OCI-LY1 (cell line): ENCODE measurements at regions not wholly inside any gene's neighbourhood (a gene's known extent, or its start where the extent isn't known, plus 50 kb on each side); places are given as distances from the start of the nearest gene placed in this dataset.

ENCODE experiments used
- H2AFZ ChIP-seq: fragments of 200-600 bp; sonication (generic), shearing (Covaris generic); 2 replicates; pipeline ENCODE4 v1.6.0; 2014; ENCODE audit warnings: antibody characterized with exemption, mild to moderate bottlenecking, low read length
- H3F3A ChIP-seq: fragments of 200-600 bp; sonication (generic), shearing (Covaris generic); 2 replicates; pipeline ENCODE4 v1.6.0; 2014; ENCODE audit warnings: mild to moderate bottlenecking, antibody characterized with exemption, low read length, moderate library complexity; ENCODE audit not compliant: insufficient read depth
- H3K27ac ChIP-seq: fragments of 200-600 bp; sonication (generic); 2 replicates; pipeline ENCODE4 v1.5.1; 2014; ENCODE audit warnings: low read length, mixed run types, mild to moderate bottlenecking, low read depth; ENCODE audit not compliant: poor library complexity, severe bottlenecking
- H3K27me3 ChIP-seq: fragments of 200-600 bp; sonication (generic); 2 replicates; pipeline ENCODE4 v1.6.0; 2014; ENCODE audit warnings: antibody characterized with exemption, mild to moderate bottlenecking, low read length, moderate library complexity; ENCODE audit not compliant: insufficient read depth
- H3K36me3 ChIP-seq: fragments of 200-600 bp; sonication (generic); 2 replicates; pipeline ENCODE4 v1.6.1; 2014; ENCODE audit warnings: mild to moderate bottlenecking, antibody characterized with exemption, low read length, moderate library complexity, mixed read lengths; ENCODE audit not compliant: insufficient read depth
- H3K4me1 ChIP-seq: fragments of 200-600 bp; sonication (generic); 2 replicates; pipeline ENCODE4 v1.5.1; 2014; ENCODE audit warnings: mild to moderate bottlenecking, low read length, moderate library complexity; ENCODE audit not compliant: insufficient read depth, severe bottlenecking
- H3K4me2 ChIP-seq: fragments of 200-600 bp; sonication (generic), shearing (Covaris generic); 2 replicates; pipeline ENCODE4 v1.6.1; 2014; ENCODE audit warnings: low read length
- H3K4me3 ChIP-seq: fragments of 200-600 bp; sonication (generic); 2 replicates; pipeline ENCODE4 v1.5.1; 2014; ENCODE audit warnings: low read length, low read depth, mild to moderate bottlenecking, mixed read lengths; ENCODE audit not compliant: poor library complexity, severe bottlenecking
- H3K79me2 ChIP-seq: fragments of 200-600 bp; shearing (Covaris generic); 2 replicates; pipeline ENCODE4 v1.6.1; 2016; ENCODE audit warnings: mixed run types, low read length, mixed read lengths; ENCODE audit not compliant: insufficient read depth
- H3K9ac ChIP-seq: fragments of 200-600 bp; sonication (generic), shearing (Covaris generic); 2 replicates; pipeline ENCODE4 v1.6.1; 2014; ENCODE audit warnings: mild to moderate bottlenecking, low read length, mixed read lengths
- H3K9me2 ChIP-seq: fragments of 200-600 bp; sonication (generic), shearing (Covaris generic); 2 replicates; pipeline ENCODE4 v1.6.1; 2014; ENCODE audit warnings: low read depth, mild to moderate bottlenecking, low read length, mixed read lengths
- H3K9me3 ChIP-seq: fragments of 200-600 bp; shearing (Covaris generic); 2 replicates; pipeline ENCODE4 v1.6.1; 2014; ENCODE audit warnings: low read length, mixed read lengths
- H4K20me1 ChIP-seq: fragments of 200-600 bp; sonication (generic), shearing (Covaris generic); 2 replicates; pipeline ENCODE4 v1.6.0; 2016; ENCODE audit warnings: mild to moderate bottlenecking, low read length; ENCODE audit not compliant: insufficient read depth
- EZH2 ChIP-seq: fragments of 200-600 bp; sonication (generic), shearing (Covaris generic); IDR thresholded peaks from 2 replicates; pipeline ENCODE4 v1.8.0; 2017; ENCODE audit warnings: borderline replicate concordance, mixed run types, mild to moderate bottlenecking, antibody characterized with exemption, low read length, moderate library complexity, mixed read lengths
- TF ChIP-seq, protein P1 (sequence below): fragments of 200-600 bp; sonication (generic), shearing (Covaris generic); IDR thresholded peaks from 2 replicates; pipeline ENCODE4 v1.5.1; 2017; ENCODE audit warnings: mild to moderate bottlenecking, antibody characterized with exemption, low read length, moderate library complexity, mixed read lengths

GRCh38 chr12:92478692-92479091, 224.1 kb upstream of the PLEKHG7 start:
- TF ChIP-seq, protein P1, sequence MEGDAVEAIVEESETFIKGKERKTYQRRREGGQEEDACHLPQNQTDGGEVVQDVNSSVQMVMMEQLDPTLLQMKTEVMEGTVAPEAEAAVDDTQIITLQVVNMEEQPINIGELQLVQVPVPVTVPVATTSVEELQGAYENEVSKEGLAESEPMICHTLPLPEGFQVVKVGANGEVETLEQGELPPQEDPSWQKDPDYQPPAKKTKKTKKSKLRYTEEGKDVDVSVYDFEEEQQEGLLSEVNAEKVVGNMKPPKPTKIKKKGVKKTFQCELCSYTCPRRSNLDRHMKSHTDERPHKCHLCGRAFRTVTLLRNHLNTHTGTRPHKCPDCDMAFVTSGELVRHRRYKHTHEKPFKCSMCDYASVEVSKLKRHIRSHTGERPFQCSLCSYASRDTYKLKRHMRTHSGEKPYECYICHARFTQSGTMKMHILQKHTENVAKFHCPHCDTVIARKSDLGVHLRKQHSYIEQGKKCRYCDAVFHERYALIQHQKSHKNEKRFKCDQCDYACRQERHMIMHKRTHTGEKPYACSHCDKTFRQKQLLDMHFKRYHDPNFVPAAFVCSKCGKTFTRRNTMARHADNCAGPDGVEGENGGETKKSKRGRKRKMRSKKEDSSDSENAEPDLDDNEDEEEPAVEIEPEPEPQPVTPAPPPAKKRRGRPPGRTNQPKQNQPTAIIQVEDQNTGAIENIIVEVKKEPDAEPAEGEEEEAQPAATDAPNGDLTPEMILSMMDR, result no peak
- no peak for TF ChIP-seq EZH2
- H3K79me2 ChIP-seq, result peaks cover 5% of the 10 kb centered on the region
- H3K9me3 ChIP-seq, result no peaks in the 10 kb centered on the region
- H3K4me2 ChIP-seq, result no peak overlapping the region
- H3K27ac ChIP-seq, result peak overlapping the region; percentile 35
- H3K9me2 ChIP-seq, result no peaks in the 10 kb centered on the region
- peaks cover 16% of the 10 kb centered on the region for H3K4me1 ChIP-seq
- H3F3A ChIP-seq, result no peaks in the 10 kb centered on the region
- no peak overlapping the region for H3K9ac ChIP-seq
- H3K27me3 ChIP-seq, result no peaks in the 10 kb centered on the region
- H3K4me3 ChIP-seq, result no peak overlapping the region
- no peak overlapping the region for H2AFZ ChIP-seq
- peaks cover 64% of the 10 kb centered on the region for H3K36me3 ChIP-seq
- no peaks in the 10 kb centered on the region for H4K20me1 ChIP-seq

GRCh38 chr12:92476844-92477243, 225.9 kb upstream of the PLEKHG7 start:
- no peaks in the 10 kb centered on the region for H3F3A ChIP-seq

DNA sequence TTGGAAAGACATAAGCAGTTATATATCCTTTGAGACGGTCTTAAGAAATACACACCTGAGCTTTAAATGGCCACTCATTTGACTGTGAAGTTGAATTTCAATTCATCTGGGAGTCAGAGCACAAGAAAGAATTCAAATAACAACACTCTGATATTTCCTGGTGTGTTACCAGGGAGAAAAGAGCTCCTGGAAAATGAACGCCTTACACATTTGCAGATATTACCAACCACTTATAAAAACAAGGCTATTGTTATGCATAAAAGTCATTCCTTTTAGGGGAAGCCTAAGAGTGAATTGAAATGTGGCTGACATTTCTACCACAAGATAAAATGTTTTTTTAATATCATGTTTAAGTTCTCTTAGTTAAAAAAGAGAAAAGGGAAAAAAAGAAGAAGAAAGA, 229.2 kb upstream of the PLEKHG7 start:
- Histone ChIP-seq H3K36me3 (peaks cover 27% of the 10 kb centered on the region; the same call in 1 of the 2 replicates), H3K27me3 (no peaks in the 10 kb centered on the region), H3K4me2 (peak overlapping the region; percentile 34; the same call in 1 of the 2 replicates), H3K9me3 (no peaks in the 10 kb centered on the region), H4K20me1 (no peaks in the 10 kb centered on the region), H3K4me3 (peak overlapping the region; percentile 0), H2AFZ (no peak overlapping the region), H3F3A (no peaks in the 10 kb centered on the region), H3K9ac (peak overlapping the region; percentile 3; the same call in 1 of the 2 replicates), H3K4me1 (peaks cover 64% of the 10 kb centered on the region), H3K79me2 (peaks cover 35% of the 10 kb centered on the region), H3K9me2 (no peaks in the 10 kb centered on the region), H3K27ac (peak overlapping the region; percentile 99)
- TF ChIP-seq EZH2, result no peak
- TF ChIP-seq, protein P1, result no peak

More at GRCh38 chr12:92476844-92477243, 225.9 kb upstream of the PLEKHG7 start:
- Histone ChIP-seq H3K79me2 (peaks cover 18% of the 10 kb centered on the region), H3K4me3 (no peak overlapping the region), H3K9ac (no peak overlapping the region), H3K27ac (peak overlapping the region; percentile 31), H3K27me3 (no peaks in the 10 kb centered on the region), H2AFZ (no peak overlapping the region), H3K9me3 (no peaks in the 10 kb centered on the region), H3K36me3 (peaks cover 45% of the 10 kb centered on the region), H3K4me1 (peaks cover 34% of the 10 kb centered on the region), H3K9me2 (no peaks in the 10 kb centered on the region), H4K20me1 (no peaks in the 10 kb centered on the region), H3K4me2 (no peak overlapping the region)
- TF ChIP-seq, protein P1, result no peak
- TF ChIP-seq EZH2, result no peak
